ENCODE measurements at regions not wholly inside any gene's neighbourhood (a gene's known extent, or its start where the extent isn't known, plus 50 kb on each side); places are given as distances from the start of the nearest gene placed in this dataset.

- DNase-seq (ENCODE audit: low spot score), result no peak
- H3K27me3 Mint-ChIP-seq (ENCODE audit: insufficient read depth, low read depth, poor library complexity), result no peaks in the 10 kb centered on the region
- no peaks in the 10 kb centered on the region for H3K79me2 ChIP-seq (replicated peaks; ENCODE audit: insufficient read depth)
- no peak overlapping the region for H2AFZ ChIP-seq
- H3K4me2 ChIP-seq, result no peak overlapping the region
- H4K20me1 ChIP-seq (replicated peaks; ENCODE audit: insufficient read depth), result no peaks in the 10 kb centered on the region
- H3K27ac Mint-ChIP-seq, result no peak overlapping the region
- H3K4me1 Mint-ChIP-seq, result no peaks in the 10 kb centered on the region
- H3K27me3 ChIP-seq (ENCODE audit: insufficient read depth), result no peaks in the 10 kb centered on the region
- ATAC-seq, result no peak
- H3K36me3 Mint-ChIP-seq (ENCODE audit: low read depth), result peaks cover 11% of the 10 kb centered on the region; the same call in 2 of the 3 replicates
- no peaks in the 10 kb centered on the region for H3F3A ChIP-seq (replicated peaks; ENCODE audit: low read depth)
- TF ChIP-seq REST (IDR thresholded peaks at IDR 0.05; ENCODE audit: unreplicated experiment) (no peak), CTCF (conservative IDR thresholded peaks at IDR 0.05; ENCODE audit: low read depth in 2 of 2) (no peak), ZNF331 (CRISPR knock-in tag; IDR thresholded peaks at IDR 0.05; ENCODE audit: low read depth) (no peak), CREB1 (CRISPR knock-in tag; IDR thresholded peaks at IDR 0.05; ENCODE audit: low read depth) (no peak), JUNB (IDR thresholded peaks at IDR 0.05; ENCODE audit: unreplicated experiment) (no peak), EZH2phosphoT487 (IDR thresholded peaks at IDR 0.05; ENCODE audit: unreplicated experiment) (no peak)
- H3K9me2 ChIP-seq (ENCODE audit: insufficient read depth), result no peaks in the 10 kb centered on the region
- no peaks in the 10 kb centered on the region for H3K36me3 ChIP-seq (ENCODE audit: insufficient read depth)
- H3K4me3 ChIP-seq, result no peak overlapping the region
- H3K4me3 Mint-ChIP-seq, result no peak overlapping the region
- H3K4me1 ChIP-seq (ENCODE audit: insufficient read depth), result no peaks in the 10 kb centered on the region
- H3K27ac ChIP-seq (ENCODE audit: low read depth), result no peak overlapping the region
- H3K9me3 Mint-ChIP-seq, result peaks cover 13% of the 10 kb centered on the region
Measured at GRCh38 chr3:82954486-82954885, 1193.0 kb upstream of the GBE1 start.

GRCh38 chr3:82942041-82942440 is 1180.6 kb upstream of the GBE1 start:
- H3K36me3 ChIP-seq (ENCODE audit: insufficient read depth), result peaks cover 7% of the 10 kb centered on the region; the same call in 1 of the 2 replicates
- no peak overlapping the region for H3K4me3 Mint-ChIP-seq
- TF ChIP-seq EZH2 (IDR thresholded peaks at IDR 0.05; ENCODE audit: low read depth, unreplicated experiment), result no peak
- no peak for TF ChIP-seq ETS1 (IDR thresholded peaks at IDR 0.05)
- TF ChIP-seq EZH2phosphoT487 (IDR thresholded peaks at IDR 0.05; ENCODE audit: unreplicated experiment), result no peak
- no peak for TF ChIP-seq ZNF114 (CRISPR knock-in tag; IDR thresholded peaks at IDR 0.05)
- TF ChIP-seq CREB1 (CRISPR knock-in tag; IDR thresholded peaks at IDR 0.05; ENCODE audit: low read depth), result no peak
- TF ChIP-seq STAT1 (IDR thresholded peaks at IDR 0.05; ENCODE audit: unreplicated experiment), result no peak
- no peak for TF ChIP-seq REST (IDR thresholded peaks at IDR 0.05; ENCODE audit: unreplicated experiment)
- TF ChIP-seq JUNB (IDR thresholded peaks at IDR 0.05; ENCODE audit: unreplicated experiment), result no peak
- H4K20me1 ChIP-seq (replicated peaks; ENCODE audit: insufficient read depth), result no peaks in the 10 kb centered on the region
- H3K79me2 ChIP-seq (replicated peaks; ENCODE audit: insufficient read depth), result no peaks in the 10 kb centered on the region
- H3K27me3 ChIP-seq (ENCODE audit: insufficient read depth), result no peaks in the 10 kb centered on the region
- no peak for ATAC-seq
- H3K9me2 ChIP-seq (ENCODE audit: insufficient read depth), result no peaks in the 10 kb centered on the region
- no peaks in the 10 kb centered on the region for H3K27me3 Mint-ChIP-seq (ENCODE audit: insufficient read depth, low read depth, poor library complexity)
- no peak for DNase-seq (ENCODE audit: low spot score)
- no peaks in the 10 kb centered on the region for H3K4me1 Mint-ChIP-seq
- H3K36me3 Mint-ChIP-seq (ENCODE audit: low read depth), result peaks cover 32% of the 10 kb centered on the region
- H3K27ac ChIP-seq (ENCODE audit: low read depth), result no peak overlapping the region
- H3K4me1 ChIP-seq (ENCODE audit: insufficient read depth), result no peaks in the 10 kb centered on the region
- H3F3A ChIP-seq (replicated peaks; ENCODE audit: low read depth), result no peaks in the 10 kb centered on the region
- H3K4me2 ChIP-seq, result no peak overlapping the region
- H3K9me3 Mint-ChIP-seq, result peaks cover 46% of the 10 kb centered on the region
- no peak overlapping the region for H3K4me3 ChIP-seq
- no peak overlapping the region for H3K27ac Mint-ChIP-seq
- no peak overlapping the region for H2AFZ ChIP-seq
